ENCODE measurements at regions not wholly inside any gene's neighbourhood (a gene's known extent, or its start where the extent isn't known, plus 50 kb on each side); places are given as distances from the start of the nearest gene placed in this dataset.

DNA sequence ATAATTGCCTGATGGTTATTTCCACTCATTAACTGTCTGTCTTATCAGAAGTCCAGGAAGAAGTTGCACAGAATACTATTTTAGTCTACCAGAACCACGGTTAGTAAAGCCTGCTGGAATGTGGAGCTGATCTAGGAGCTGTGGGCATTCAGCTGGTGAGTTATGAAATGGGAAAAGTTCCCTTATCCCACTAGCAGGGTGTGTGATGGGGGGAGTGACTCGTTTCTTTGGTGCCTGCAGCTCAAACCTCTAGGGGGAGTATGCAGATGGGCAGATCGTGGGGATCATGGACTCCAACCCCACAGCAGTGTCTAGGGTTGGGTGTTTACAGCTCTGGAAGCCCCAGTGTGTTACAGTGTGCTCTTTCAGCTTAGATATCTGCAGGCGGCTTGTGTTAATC is 305.7 kb upstream of the BOD1L1 start:
- no peak for DNase-seq (ENCODE audit: low read depth)

DNA sequence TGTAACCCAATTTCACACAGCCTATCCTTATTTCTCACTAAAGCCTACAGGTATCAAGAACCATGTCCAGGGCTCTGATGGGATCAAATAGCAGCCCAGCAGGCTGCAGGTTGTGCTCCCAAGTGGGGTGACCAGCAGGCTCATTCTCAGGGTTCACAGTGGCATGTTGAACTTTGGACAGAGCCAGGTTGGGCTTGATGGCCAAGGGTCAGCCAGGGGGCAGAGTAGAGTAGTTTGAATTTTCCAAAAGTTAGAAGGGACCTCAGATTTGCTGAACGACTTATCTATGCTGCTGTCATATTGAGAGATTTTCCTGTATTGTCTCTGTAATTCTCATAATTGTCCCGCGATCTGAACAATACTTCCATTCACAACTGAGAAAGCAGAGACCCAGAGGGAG is 310.8 kb upstream of the BOD1L1 start:
- no peak for DNase-seq (ENCODE audit: low read depth)

GRCh38 chr4:13940921-13941320 is 313.4 kb upstream of the BOD1L1 start:
- DNase-seq (ENCODE audit: low read depth), result no peak

GRCh38 chr4:13942977-13943376 is 315.5 kb upstream of the BOD1L1 start:
- DNase-seq (ENCODE audit: low read depth), result no peak

GRCh38 chr4:13944095-13944511 is 316.6 kb upstream of the BOD1L1 start:
- DNase-seq (ENCODE audit: low read depth), result no peak

GRCh38 chr4:13947921-13948320 is 320.4 kb upstream of the BOD1L1 start:
- no peak for DNase-seq (ENCODE audit: low read depth)

DNA sequence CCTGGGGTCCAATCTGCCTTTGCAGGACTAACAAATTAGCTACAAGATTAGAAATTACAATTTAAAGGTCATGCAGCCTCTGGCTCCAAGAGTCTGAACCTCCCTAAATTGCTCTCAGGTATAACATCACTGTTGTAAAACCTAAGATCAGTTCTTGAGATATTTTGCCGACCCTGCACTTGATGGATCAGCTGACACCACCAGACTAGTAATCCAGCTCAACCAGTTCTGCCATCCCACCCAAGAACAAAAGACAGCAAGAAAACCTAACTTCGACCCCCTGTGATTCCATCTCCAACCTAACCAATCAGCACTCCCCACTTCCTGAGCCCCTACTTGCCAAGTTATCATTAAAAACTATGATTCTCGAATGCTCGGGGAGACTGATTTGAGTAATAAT is 323.0 kb upstream of the BOD1L1 start:
- DNase-seq (ENCODE audit: low read depth), result no peak

- DNase-seq (ENCODE audit: low read depth), result no peak
These were observed 325.6 kb upstream of the BOD1L1 start for GRCh38 chr4:13953083-13953482.

DNA sequence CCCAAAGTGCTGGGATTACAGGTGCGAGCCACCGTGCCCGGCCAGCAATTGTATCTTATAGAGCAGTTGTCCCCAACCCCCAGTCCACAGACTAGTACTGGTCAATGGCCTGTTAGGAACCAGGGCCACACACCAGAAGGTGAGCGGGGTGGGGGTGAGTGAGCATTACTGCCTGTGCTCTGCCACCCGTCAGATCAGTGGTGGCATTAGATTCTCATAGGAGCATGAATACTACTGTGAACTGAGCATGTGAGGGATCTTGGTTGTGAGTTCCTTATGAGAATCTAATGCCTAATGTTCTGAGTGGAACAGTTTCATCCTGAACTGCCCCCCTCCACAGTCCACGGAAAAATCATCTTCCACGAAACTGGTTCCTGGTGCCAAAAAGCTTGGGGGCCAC is 328.0 kb upstream of the BOD1L1 start:
- no peak for DNase-seq (ENCODE audit: low read depth)

DNA sequence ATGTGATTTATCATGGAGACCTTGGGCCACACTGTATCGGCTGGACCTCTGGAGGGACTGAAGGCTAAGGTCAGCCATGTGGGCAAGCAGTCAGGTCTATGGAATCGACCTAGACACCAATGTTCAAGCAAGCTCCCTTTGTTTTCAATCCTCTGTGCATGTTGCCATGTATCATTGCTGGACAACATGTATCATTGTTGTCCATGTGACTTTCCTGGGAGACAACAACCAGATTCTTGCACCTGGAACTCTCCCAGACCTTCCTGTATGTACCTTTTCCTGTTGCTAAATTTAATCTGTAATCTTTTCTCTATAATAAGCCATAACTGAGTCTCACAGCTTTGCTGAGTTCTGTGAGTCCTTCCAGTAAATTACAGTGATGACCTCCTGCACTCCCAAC is 329.4 kb upstream of the BOD1L1 start:
- DNase-seq (ENCODE audit: low read depth), result no peak

DNA sequence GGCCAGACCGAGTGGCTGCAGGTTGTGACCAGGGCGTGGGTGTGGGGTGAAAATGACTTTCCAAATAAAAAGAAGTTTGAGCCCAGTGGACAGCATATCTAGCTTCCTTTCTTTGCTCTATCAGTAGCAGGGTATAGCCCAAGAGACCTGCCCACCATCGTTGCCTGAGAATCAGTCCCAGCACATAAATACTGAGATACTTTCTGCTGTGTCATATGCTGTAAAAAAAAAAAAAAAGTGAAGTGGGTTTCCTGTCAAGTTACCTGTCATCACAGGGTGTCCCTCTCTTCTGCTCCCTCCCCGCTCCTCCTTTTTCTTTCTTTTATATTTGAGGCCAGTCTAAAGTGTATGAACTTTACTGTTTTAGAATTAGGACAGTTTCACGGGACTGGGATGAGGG is 330.3 kb upstream of the BOD1L1 start:
- DNase-seq (ENCODE audit: low read depth), result no peak

GRCh38 chr4:13963601-13964000 is 336.1 kb upstream of the BOD1L1 start:
- DNase-seq (ENCODE audit: low read depth), result no peak

DNA sequence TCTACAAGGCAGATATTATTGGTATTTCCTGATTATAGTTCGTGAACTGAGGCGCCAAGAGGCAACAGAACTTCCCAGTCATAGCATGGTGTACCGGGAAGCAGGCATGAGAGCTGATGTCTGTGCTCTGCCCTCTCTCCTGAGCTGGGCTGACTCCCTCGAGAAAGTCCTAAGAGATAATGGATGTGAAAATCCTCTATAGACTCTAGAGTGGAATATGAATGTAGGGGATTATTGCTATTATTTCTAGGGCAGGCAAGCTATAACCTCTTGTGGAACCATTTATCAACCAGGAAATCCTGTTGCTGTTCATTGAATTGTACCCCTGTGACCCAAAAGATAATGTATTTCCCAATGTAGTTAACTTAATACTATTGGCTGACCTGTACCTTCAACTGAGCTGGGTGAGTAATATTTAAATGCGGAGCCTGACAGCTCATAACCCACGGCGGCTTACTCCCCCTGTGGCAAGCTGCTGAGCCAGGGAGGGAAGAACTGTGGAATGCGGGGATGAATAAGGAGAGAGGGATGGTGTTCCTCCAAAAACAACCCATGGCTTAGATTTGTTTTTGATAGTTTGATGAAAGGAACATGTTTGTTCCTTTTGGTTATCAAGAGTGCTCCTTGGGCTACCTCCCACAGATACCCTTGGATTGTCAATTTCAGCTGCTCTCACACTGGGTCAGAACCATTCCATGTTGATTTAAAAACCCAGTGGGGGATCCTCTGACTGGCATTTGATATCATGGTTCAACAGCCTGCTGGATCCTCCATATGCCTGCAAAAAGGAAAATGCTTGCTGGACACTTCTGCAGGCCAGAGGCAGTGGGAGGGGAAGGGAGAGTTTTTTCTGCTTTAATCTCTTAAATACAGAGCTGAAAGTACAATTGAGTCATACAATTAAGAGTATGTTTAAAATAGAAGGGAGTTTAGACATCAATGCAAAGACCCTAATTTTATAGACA is 339.0 kb upstream of the BOD1L1 start:
- DNase-seq (ENCODE audit: low read depth), result no peak

DNA sequence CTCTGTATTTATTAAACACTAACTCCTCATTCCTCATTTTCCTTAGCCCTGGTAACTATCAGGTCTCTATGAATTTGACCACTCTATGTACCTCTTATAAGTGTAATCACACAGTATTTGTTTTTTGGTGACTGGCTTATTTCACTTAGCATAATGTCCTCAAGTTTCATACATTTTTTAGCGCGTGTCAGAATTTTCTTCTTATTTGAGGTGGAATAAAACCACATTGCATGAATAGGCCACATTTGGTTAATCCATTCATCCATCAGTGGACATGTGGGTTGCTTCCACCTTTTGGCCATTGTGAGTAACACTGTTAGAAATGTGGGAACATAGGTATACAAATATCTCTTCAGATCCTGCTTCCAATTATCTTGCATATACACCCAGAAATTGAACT is 341.2 kb upstream of the BOD1L1 start:
- DNase-seq (ENCODE audit: low read depth), result no peak

GRCh38 chr4:13970349-13970748 is 342.8 kb upstream of the BOD1L1 start:
- DNase-seq (ENCODE audit: low read depth), result no peak

GRCh38 chr4:13977746-13978145 is 350.2 kb upstream of the BOD1L1 start:
- DNase-seq (ENCODE audit: low read depth), result no peak

DNA sequence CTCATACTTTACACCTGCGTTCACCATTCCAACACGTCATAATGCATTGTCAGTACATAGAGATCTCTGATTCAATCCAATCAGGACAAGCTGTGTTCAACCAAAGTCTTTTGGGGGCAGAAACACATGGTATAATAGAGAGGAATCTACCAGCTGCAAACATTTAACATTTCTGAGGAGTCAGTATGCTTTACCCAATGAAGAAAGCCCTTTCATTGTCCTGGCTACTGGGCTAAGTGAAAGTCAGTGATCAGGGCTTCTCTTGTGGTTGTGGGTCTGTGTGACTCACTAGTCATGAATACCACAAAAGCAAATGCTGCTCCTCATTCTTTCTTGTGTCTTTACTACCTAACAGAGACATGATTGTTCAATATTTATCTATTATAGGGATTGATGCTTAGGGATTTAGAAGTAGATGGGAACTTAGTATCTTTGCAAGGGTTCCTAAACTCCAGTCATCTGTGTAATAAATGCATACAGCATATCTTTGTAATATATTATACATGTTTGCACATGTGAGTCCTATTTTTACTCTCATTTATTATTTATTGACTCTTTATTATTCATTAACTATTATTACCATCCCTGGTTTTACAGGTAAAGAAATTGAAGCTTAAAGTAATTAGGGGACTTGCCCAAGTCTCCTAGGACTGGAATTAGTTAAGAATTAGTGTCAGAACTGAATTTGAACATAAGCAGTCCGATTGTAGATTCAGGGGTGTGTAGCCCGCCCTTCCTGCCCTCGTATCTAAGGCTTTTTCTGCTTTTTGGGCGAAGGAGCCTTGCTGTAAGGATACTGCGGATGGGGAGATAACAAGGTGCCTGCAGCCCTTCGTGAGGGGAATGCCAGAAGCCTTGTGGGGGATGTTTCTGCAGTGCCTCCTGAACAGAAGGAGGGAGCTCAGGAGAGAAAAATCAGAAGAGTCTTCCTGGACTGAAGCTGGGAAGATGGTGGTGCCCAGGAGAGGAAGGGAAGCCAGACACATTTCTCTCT is 353.1 kb upstream of the BOD1L1 start:
- no peak for DNase-seq (ENCODE audit: low read depth)

DNA sequence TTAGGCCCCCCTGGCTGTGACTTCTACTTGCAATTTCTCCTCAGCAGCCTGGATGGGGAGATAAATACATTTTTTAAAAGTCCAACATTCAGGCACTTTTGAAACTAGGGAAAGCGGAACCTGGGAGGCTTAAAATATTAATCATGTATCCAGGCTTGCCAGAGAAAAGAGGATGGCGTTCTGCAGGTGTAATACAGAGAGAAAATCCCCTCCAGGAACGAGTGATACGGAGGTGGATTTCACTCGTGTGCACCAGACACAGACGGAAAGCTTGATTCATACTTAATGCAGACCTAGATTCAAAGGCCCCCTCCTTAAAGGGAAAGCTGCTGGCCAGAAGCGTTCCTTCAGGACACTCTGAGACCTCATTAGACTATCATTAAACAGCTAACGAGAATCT is 354.0 kb upstream of the BOD1L1 start:
- DNase-seq (ENCODE audit: low read depth), result no peak

DNA sequence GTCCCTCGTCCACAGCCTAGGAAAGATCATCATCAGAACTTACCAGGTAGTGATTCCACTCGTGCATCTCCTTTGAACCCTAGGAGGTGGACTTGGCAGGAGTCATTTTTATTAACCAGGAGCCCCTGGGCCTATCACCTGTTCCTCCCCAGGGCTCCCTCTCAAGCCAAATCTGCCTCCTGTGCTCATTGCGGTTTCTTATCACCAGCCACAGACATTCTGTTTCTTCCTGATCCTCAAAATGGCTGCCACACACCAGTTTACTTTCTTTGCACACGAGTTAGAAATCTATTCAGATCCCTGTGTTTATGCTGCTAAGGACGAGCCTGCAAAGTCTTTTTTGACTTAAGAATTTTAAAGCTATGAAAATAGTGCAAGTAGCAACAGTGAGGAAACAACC is 354.5 kb upstream of the BOD1L1 start:
- no peak for DNase-seq (ENCODE audit: low read depth)

- DNase-seq (ENCODE audit: low read depth), result no peak
These were observed 355.8 kb upstream of the BOD1L1 start for GRCh38 chr4:13983189-13983790.

- DNase-seq (ENCODE audit: low read depth), result no peak
These were observed 357.7 kb upstream of the BOD1L1 start for GRCh38 chr4:13984991-13985800.

DNA sequence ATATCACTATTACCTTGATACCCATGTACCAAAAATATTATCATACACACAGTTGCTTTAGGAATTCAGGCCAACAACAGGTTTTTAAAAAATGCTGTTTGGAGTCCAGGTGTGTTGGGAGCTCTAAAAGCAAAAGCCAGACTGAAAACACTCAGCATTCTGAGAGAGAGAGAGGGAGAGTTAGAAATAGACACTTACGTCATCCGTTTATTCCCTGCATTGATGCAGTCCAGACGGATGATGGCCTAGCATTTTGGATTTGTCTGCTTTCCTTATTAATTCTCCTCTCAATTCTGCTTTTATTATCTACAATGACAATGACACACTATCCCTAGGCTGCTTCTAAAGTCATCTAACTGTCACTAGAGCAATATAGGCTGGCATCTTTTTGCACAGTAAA is 358.3 kb upstream of the BOD1L1 start:
- no peak for DNase-seq (ENCODE audit: low read depth)
